ENCODE measurements at regions not wholly inside any gene's neighbourhood (a gene's known extent, or its start where the extent isn't known, plus 50 kb on each side); places are given as distances from the start of the nearest gene placed in this dataset.

DNA sequence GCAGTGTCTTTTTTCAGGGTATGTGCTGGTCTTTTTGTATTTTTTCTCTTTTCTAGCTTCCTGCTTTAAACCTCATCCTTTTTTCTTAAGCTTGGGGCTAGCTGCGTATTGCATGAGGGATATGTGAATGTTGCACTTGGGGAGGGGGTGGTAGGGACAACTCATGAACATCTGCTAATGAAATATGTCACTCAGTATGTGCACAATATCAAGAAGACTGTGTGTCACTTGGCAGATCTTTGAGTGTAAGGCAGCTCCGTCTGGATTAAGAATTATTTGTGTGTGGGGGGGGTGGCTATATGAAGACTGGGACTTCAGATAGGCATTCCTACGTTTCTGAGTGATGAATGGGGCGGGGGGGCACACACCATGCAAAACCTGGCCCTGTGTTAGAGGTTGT lies 170.4 kb upstream of the CACNA1E start:
- H3K4me3 ChIP-seq (ENCODE audit: low read depth, low read length) = no peak overlapping the region
- TF ChIP-seq, protein P1, sequence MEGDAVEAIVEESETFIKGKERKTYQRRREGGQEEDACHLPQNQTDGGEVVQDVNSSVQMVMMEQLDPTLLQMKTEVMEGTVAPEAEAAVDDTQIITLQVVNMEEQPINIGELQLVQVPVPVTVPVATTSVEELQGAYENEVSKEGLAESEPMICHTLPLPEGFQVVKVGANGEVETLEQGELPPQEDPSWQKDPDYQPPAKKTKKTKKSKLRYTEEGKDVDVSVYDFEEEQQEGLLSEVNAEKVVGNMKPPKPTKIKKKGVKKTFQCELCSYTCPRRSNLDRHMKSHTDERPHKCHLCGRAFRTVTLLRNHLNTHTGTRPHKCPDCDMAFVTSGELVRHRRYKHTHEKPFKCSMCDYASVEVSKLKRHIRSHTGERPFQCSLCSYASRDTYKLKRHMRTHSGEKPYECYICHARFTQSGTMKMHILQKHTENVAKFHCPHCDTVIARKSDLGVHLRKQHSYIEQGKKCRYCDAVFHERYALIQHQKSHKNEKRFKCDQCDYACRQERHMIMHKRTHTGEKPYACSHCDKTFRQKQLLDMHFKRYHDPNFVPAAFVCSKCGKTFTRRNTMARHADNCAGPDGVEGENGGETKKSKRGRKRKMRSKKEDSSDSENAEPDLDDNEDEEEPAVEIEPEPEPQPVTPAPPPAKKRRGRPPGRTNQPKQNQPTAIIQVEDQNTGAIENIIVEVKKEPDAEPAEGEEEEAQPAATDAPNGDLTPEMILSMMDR (IDR thresholded peaks at IDR 0.05; ENCODE audit: insufficient read depth, low read depth, low read length) = no peak
- no peak for DNase-seq (ENCODE audit: low read depth)

DNA sequence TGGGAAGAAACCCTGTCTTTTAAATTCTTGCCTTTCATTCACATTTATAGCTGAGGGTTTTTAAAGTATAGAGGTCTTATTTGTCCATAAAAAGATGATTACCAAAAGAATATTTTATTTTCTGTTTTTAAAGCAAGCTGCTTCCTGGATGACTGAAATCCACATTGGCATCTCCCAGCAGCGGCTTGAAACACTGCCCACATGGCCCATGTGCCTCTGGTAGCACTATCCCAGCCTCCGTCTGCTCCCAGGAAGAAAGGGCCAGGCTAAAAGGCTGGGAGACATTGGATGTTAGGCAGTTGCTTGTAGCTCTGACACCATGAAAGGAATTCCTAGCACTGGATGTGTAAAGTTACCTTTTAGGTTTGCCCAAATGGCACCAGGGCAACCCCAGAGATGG lies 169.9 kb upstream of the CACNA1E start:
- DNase-seq (ENCODE audit: low read depth) = no peak

DNA sequence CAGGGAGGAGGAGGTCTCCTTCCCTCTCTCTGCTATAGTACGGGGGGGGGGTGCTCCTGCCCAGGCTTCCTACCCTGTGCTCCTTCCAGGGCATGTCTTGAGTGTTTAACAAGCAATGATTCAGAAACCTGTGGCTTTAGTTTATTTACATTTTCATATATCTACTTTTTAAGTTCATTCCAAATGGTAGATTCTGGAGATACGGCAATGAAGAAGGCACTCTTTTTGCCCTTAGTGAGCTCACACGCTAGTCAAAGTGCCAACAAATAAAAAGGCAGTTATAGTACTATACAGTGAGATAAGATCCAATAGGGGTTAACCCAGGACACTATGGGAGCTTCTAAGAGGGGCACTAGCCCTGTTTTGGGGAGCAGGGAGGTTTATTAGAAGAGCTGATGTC lies 169.3 kb upstream of the CACNA1E start:
- TF ChIP-seq, protein P1 (IDR thresholded peaks at IDR 0.05; ENCODE audit: insufficient read depth, low read depth, low read length) = no peak
- no peak for DNase-seq (ENCODE audit: low read depth)
- H3K4me3 ChIP-seq (ENCODE audit: low read depth, low read length) = no peak overlapping the region

More for the DNA sequence above, 169.9 kb upstream of the CACNA1E start:
- TF ChIP-seq, protein P1 (IDR thresholded peaks at IDR 0.05; ENCODE audit: insufficient read depth, low read depth, low read length) = no peak
- no peak overlapping the region for H3K4me3 ChIP-seq (ENCODE audit: low read depth, low read length)

DNA sequence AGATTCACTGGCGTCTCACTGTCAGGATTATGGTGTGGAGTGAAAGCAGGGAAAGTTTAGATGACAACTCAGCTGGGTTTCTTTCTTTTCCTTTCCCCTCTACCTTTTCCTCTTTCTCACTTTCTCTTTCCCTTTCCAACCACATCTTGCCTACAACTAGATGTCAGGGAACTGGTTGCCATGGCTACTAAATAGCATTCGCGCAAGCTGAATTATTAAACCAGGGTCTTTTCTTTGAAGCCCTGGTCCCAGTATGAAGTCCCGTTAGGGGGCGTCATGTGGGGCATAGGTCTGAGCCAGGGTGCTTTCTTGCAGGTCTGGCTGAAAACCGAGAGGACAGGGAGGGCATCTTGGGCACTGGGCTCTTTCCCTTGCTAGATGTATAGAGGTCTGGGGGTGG lies 168.4 kb upstream of the CACNA1E start:
- DNase-seq (ENCODE audit: low read depth) = no peak
- H3K4me3 ChIP-seq (ENCODE audit: low read depth, low read length) = no peak overlapping the region
- TF ChIP-seq, protein P1 (IDR thresholded peaks at IDR 0.05; ENCODE audit: insufficient read depth, low read depth, low read length) = no peak

DNA sequence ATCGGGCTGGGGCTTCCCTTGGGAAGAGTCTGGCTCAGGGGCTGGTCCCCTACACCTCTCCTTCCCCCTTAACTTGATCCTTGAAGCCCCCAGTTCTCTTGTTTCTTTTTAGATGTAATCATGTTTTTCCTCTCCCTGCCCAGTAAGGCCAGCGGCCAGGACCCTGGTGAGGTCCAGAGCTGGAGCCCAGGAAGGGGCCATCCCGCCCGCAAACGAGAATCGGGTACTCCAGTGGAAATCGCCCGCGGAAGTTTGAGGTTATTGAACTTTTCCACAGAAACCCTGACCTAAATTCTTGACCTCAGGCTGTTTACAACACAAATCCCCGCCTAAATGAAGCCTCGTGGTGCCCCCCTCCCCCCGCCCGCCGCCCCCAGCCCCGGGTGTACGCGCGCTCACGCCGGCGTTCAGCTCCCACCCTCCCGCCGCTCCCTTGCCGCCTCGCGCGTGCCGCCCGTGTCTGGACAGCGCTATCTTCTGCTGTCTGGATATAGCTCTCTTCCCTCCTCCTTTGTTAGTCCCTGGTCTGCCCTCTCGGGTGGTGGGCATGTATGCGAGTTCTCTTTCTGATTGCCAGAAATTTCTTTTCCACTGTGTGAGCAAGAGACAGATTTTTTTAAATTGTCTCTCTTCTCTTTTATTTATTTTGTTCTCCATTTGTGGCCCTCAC lies 165.9 kb upstream of the CACNA1E start:
- TF ChIP-seq, protein P1 (IDR thresholded peaks at IDR 0.05; ENCODE audit: insufficient read depth, low read depth, low read length) = no peak
- H3K4me3 ChIP-seq (ENCODE audit: low read depth, low read length) = no peak overlapping the region
- no peak for DNase-seq (ENCODE audit: low read depth)

DNA sequence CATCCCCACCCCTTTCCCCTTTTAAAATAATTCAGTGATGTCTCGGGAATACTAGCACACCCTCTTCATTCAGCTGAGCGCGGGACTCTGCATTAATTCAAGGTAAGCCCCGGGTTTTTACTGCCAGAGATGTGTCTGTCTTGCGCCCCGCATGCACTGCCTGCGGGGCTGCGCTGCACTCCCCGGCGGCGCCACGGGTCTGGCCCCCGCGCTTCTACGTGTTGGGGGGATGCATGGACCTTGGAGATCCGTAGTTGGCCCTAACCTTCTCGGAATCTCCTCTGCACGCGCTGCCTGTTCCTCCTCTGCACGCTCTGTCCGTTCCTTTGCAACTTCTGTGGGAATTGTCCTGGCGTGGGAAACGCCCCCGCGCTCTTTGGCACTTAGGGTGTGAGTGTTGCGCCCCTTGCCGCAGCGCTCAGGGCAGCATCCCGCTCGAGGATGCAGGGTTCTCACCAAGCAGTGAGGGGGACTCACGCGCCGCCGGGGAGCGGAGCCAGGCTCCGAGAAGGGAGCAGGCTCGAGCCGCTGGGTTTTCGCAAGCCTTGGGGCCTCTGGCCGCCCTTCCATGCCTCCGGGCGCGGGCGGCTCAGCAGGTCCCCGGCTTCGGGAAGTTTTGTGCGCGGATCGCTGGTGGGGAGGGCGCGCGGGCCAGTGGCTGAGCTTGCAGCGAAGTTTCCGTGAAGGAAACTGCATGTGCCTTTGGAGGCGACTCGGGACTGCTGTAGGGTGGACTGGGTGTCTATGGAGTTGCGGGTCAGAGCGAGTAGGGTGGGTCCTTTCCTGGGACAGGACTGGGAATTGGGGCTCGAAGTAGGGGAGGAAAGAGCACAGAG lies 165.1 kb upstream of the CACNA1E start:
- TF ChIP-seq, protein P1 (IDR thresholded peaks at IDR 0.05; ENCODE audit: insufficient read depth, low read depth, low read length) = no peak
- DNase-seq (ENCODE audit: low read depth) = no peak
- no peak overlapping the region for H3K4me3 ChIP-seq (ENCODE audit: low read depth, low read length)

All from fibroblast of villous mesenchyme (primary cell).